IPS-20b (cell line): ENCODE measurements at regions not wholly inside any gene's neighbourhood (a gene's known extent, or its start where the extent isn't known, plus 50 kb on each side); places are given as distances from the start of the nearest gene placed in this dataset.

Experiments
- H3K27ac ChIP-seq: one replicate; pipeline ENCODE4 v1.5.1; 2013; ENCODE audit warnings: low read length
- H3K27me3 ChIP-seq: 2 replicates; pipeline ENCODE4 v1.6.1; 2013; ENCODE audit warnings: mild to moderate bottlenecking, low read length, inconsistent platforms; ENCODE audit not compliant: insufficient read depth
- H3K36me3 ChIP-seq: 2 replicates; pipeline ENCODE4 v1.6.1; 2013; ENCODE audit warnings: low read depth, mild to moderate bottlenecking, inconsistent platforms, low read length, moderate library complexity; ENCODE audit not compliant: insufficient read depth
- H3K4me1 ChIP-seq: 2 replicates; pipeline ENCODE4 v1.6.1; 2013; ENCODE audit warnings: mild to moderate bottlenecking, control low read depth, inconsistent platforms, low read length, moderate library complexity; ENCODE audit not compliant: insufficient read depth
- H3K4me3 ChIP-seq: 2 replicates; pipeline ENCODE4 v1.5.1; 2013; ENCODE audit warnings: mild to moderate bottlenecking, low read length, inconsistent platforms
- H3K9ac ChIP-seq: 2 replicates; pipeline ENCODE4 v1.6.1; 2013; ENCODE audit warnings: low read depth, mild to moderate bottlenecking, inconsistent platforms, low read length, moderate library complexity
- H3K9me3 ChIP-seq: 2 replicates; pipeline ENCODE4 v1.6.1; 2013; ENCODE audit warnings: mild to moderate bottlenecking, low read depth, low read length, inconsistent platforms; ENCODE audit not compliant: insufficient read depth

- no peak overlapping the region for H3K9ac ChIP-seq
- H3K36me3 ChIP-seq, result no peaks in the 10 kb centered on the region
- H3K4me1 ChIP-seq, result no peaks in the 10 kb centered on the region
- no peak overlapping the region for H3K4me3 ChIP-seq
- H3K27ac ChIP-seq, result no peak overlapping the region
- 0 out of 2 replicates have a peak, but pooled peaks cover 4% of the 10 kb centered on the region for H3K9me3 ChIP-seq
- no peaks in the 10 kb centered on the region for H3K27me3 ChIP-seq
Observed at GRCh38 chr14:82422230-82422629, 888.6 kb upstream of the SEL1L start.

- H3K9ac ChIP-seq, result no peak overlapping the region
- no peak overlapping the region for H3K4me3 ChIP-seq
- no peaks in the 10 kb centered on the region for H3K36me3 ChIP-seq
- no peaks in the 10 kb centered on the region for H3K4me1 ChIP-seq
- H3K9me3 ChIP-seq, result no peaks in the 10 kb centered on the region
- no peaks in the 10 kb centered on the region for H3K27me3 ChIP-seq
- H3K27ac ChIP-seq, result no peak overlapping the region
Observed at GRCh38 chr14:82425261-82425660, 891.6 kb upstream of the SEL1L start.

- Histone ChIP-seq H3K27ac (no peak overlapping the region), H3K27me3 (no peaks in the 10 kb centered on the region), H3K9ac (no peak overlapping the region), H3K4me1 (peaks cover 14% of the 10 kb centered on the region; the same call in 1 of the 2 replicates), H3K4me3 (no peak overlapping the region), H3K9me3 (no peaks in the 10 kb centered on the region), H3K36me3 (no peaks in the 10 kb centered on the region)
Observed at GRCh38 chr14:82431031-82431430, 897.4 kb upstream of the SEL1L start.

- H3K9me3 ChIP-seq, result no peaks in the 10 kb centered on the region
- no peaks in the 10 kb centered on the region for H3K36me3 ChIP-seq
- no peak overlapping the region for H3K9ac ChIP-seq
- no peaks in the 10 kb centered on the region for H3K27me3 ChIP-seq
- peak overlapping the region; percentile 3; the same call in 1 of the 2 replicates for H3K4me3 ChIP-seq
- H3K27ac ChIP-seq, result no peak overlapping the region
- H3K4me1 ChIP-seq, result peaks cover 14% of the 10 kb centered on the region; the same call in 1 of the 2 replicates
Observed at GRCh38 chr14:82432301-82433105, 898.9 kb upstream of the SEL1L start.

GRCh38 chr14:82438436-82438835 is 904.8 kb upstream of the SEL1L start:
- Histone ChIP-seq H3K9ac (no peak overlapping the region), H3K27ac (no peak overlapping the region), H3K4me3 (no peak overlapping the region), H3K27me3 (no peaks in the 10 kb centered on the region), H3K9me3 (no peaks in the 10 kb centered on the region), H3K4me1 (no peaks in the 10 kb centered on the region), H3K36me3 (no peaks in the 10 kb centered on the region)

GRCh38 chr14:82441270-82441669 is 907.6 kb upstream of the SEL1L start:
- Histone ChIP-seq H3K27ac (no peak overlapping the region), H3K4me3 (no peak overlapping the region), H3K27me3 (no peaks in the 10 kb centered on the region), H3K9ac (no peak overlapping the region), H3K4me1 (no peaks in the 10 kb centered on the region), H3K9me3 (no peaks in the 10 kb centered on the region), H3K36me3 (no peaks in the 10 kb centered on the region)

- Histone ChIP-seq H3K9me3 (no peaks in the 10 kb centered on the region), H3K27ac (no peak overlapping the region), H3K36me3 (no peaks in the 10 kb centered on the region), H3K27me3 (no peaks in the 10 kb centered on the region), H3K4me1 (no peaks in the 10 kb centered on the region), H3K9ac (no peak overlapping the region), H3K4me3 (no peak overlapping the region)
Observed at GRCh38 chr14:82445810-82446570, 912.3 kb upstream of the SEL1L start.

- Histone ChIP-seq H3K4me1 (no peaks in the 10 kb centered on the region), H3K27ac (no peak overlapping the region), H3K9me3 (no peaks in the 10 kb centered on the region), H3K36me3 (no peaks in the 10 kb centered on the region), H3K9ac (no peak overlapping the region), H3K27me3 (no peaks in the 10 kb centered on the region), H3K4me3 (no peak overlapping the region)
Observed at GRCh38 chr14:82447586-82447985, 913.9 kb upstream of the SEL1L start.

GRCh38 chr14:82449926-82450468 is 916.3 kb upstream of the SEL1L start:
- H3K27ac ChIP-seq, result no peak overlapping the region
- H3K4me3 ChIP-seq, result no peak overlapping the region
- H3K9ac ChIP-seq, result no peak overlapping the region
- no peaks in the 10 kb centered on the region for H3K27me3 ChIP-seq
- no peaks in the 10 kb centered on the region for H3K9me3 ChIP-seq
- no peaks in the 10 kb centered on the region for H3K36me3 ChIP-seq
- no peaks in the 10 kb centered on the region for H3K4me1 ChIP-seq

GRCh38 chr14:82451675-82452074 is 918.0 kb upstream of the SEL1L start:
- Histone ChIP-seq H3K27ac (no peak overlapping the region), H3K4me3 (no peak overlapping the region), H3K9me3 (no peaks in the 10 kb centered on the region), H3K4me1 (no peaks in the 10 kb centered on the region), H3K9ac (no peak overlapping the region), H3K36me3 (no peaks in the 10 kb centered on the region), H3K27me3 (no peaks in the 10 kb centered on the region)

- Histone ChIP-seq H3K36me3 (no peaks in the 10 kb centered on the region), H3K27me3 (no peaks in the 10 kb centered on the region), H3K4me1 (no peaks in the 10 kb centered on the region), H3K27ac (no peak overlapping the region), H3K4me3 (no peak overlapping the region), H3K9ac (no peak overlapping the region), H3K9me3 (no peaks in the 10 kb centered on the region)
Observed at GRCh38 chr14:82482345-82482744, 948.7 kb upstream of the SEL1L start.

- H3K9ac ChIP-seq, result no peak overlapping the region
- no peaks in the 10 kb centered on the region for H3K4me1 ChIP-seq
- H3K36me3 ChIP-seq, result no peaks in the 10 kb centered on the region
- H3K27ac ChIP-seq, result no peak overlapping the region
- H3K27me3 ChIP-seq, result no peaks in the 10 kb centered on the region
- H3K9me3 ChIP-seq, result no peaks in the 10 kb centered on the region
- no peak overlapping the region for H3K4me3 ChIP-seq
Observed at GRCh38 chr14:82488473-82488872, 954.8 kb upstream of the SEL1L start.
